GM18505 (cell line): ENCODE measurements at regions not wholly inside any gene's neighbourhood (a gene's known extent, or its start where the extent isn't known, plus 50 kb on each side); places are given as distances from the start of the nearest gene placed in this dataset.

Experiments
- ATAC-seq: cut with Tn5 transposase; IDR thresholded peaks from one replicate; pipeline ENCODE4 v1.9.1; 2021; ENCODE audit not compliant: unreplicated experiment
- POLR2A ChIP-seq: IDR thresholded peaks from 4 replicates; pipeline ENCODE4 v1.6.1; 2011; ENCODE audit warnings: borderline replicate concordance; ENCODE audit not compliant: insufficient read depth, insufficient read length; ENCODE audit errors: extremely low read depth

DNA sequence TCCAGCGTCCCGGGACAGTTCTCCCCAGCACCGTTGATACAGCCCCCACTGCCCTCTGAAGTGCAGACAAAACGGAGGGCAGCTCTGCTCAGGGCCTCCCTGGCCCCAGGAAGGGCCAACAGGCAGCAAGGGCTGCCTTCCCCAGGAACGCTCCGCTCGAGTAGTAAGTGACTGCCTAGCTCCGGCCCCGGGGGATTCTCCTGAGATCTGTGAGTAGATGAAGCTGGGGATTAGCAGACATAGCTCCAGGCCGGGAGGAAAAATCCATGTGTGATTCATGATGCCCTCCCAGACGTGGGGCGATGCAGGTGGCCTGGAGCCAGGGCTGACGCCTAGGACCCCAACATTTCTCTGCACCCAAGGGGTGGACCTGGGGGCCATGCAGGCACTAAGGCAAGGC lies 85.3 kb downstream of the ENGASE start:
- TF ChIP-seq POLR2A: no peak
- no peak for ATAC-seq

DNA sequence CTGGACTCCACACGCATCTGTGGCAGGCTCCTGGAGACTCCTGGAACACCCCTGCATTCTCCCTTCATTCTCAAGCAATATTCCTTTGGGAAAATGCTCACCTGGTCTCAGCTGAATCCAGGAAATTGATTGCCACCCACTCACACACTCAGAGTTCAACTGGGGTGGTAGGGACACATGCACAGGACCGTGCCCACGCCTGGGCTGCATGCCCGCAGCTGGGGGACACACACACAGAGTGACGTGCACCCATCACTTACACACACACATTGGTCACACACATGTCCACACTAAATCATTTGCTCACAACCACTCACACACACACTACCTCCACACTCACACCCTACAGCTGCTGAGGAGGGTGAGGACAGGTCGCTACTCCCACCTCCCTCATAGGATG lies 84.8 kb downstream of the ENGASE start:
- no peak for ATAC-seq
- no peak for TF ChIP-seq POLR2A

DNA sequence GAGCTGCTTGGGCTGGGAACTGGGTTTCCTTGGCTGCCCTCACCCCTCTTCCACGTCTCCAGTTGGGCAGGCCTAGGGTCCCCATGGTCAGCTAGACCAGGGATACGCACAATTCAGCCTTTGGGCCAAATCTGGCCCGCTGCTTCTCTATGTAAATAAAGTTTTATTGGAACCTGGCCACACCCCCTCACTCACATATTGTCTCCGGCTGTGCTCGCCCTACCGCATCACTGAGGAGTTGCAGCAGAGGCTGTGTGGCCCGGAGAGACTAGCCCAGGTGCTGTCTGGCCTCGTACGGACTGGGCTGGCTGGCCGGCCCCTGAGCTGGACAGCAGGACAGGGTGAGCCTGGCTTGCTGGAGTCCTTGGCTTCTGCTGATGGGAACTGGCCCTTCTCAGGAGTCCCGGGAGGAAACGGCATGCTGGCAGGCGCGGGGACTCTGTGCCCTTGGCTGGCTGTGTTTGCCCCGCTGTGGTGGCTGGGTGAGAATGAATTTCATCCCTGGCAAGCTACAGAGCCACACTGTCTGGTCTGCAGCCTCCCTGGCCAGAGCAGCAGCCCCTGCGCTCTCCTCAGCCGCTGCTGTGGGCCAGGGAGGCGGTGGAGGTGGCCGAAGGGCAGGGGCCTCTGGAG lies 82.0 kb downstream of the ENGASE start:
- no peak for TF ChIP-seq POLR2A
- ATAC-seq: no peak

DNA sequence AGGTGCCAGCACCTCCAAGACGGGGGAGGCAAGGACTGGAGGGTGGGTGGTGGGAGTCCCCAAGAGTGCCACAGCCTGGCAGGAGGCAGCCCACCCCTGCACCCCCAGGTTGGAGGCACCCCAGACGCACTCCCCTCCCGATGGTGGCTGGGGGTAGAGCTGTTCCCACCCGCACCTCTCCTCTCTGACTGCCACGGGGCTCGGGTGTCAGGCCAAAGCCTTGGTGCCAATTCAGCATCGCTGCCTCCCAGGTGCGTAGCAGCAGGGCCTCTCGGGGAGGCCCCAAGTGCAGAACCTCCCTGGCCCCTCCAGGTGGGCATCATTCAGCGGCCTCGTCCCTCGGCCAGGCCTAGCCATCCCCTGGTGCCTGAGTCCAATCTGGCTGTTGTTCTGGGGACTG lies 81.1 kb downstream of the ENGASE start:
- TF ChIP-seq POLR2A: no peak
- ATAC-seq: no peak

DNA sequence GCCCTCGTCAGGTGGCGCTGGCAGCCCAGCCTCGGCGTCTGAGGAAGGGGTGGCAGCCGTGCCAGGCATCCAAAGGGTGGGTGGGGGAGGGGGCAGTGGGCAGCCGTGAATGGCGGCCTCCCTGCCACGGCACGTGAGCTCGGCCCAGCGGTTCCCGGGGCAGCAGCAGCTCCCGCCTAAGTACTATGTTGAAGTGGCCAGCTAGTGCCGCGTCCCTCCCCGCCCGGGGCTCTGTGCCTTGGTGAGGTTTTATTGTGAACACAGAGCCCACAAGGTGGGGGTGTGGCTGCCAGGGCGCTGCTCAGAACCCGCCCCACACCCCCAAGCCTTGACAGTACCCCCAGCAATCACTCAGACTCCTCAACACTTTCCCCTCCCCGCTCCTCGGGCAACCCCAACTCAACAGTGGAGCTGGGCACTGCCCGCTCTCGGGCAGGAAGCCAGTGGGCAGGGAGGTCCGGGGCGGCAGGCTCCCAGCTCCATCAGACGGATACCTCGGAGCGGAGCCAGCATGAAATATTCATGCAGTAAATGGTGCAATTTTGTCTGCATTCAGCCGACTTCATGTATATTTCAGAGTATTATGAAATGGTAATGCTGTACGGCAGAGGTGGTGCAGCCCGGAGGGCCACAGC lies 80.4 kb downstream of the ENGASE start:
- ATAC-seq: no peak
- no peak for TF ChIP-seq POLR2A

DNA sequence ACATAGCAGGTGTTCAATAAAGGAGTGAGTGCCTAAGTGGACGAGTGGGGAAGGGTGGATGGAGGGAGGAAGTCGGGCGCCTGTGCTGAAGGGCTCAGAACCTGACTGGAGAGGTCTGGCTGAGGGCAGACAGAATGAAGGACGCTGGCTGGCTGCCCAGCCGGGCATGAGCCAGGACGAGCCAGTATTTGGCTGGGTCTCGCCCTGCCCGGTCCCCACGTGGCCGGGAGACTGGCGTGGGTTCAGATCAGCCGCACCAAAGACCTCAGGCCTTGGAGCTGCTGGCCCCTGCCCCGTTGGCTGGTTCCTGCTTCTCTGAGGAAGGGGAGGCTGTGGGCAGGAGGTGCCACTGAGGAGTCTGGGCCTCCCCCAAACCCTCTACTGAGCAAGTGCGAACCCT lies 79.8 kb downstream of the ENGASE start:
- TF ChIP-seq POLR2A: no peak
- no peak for ATAC-seq

DNA sequence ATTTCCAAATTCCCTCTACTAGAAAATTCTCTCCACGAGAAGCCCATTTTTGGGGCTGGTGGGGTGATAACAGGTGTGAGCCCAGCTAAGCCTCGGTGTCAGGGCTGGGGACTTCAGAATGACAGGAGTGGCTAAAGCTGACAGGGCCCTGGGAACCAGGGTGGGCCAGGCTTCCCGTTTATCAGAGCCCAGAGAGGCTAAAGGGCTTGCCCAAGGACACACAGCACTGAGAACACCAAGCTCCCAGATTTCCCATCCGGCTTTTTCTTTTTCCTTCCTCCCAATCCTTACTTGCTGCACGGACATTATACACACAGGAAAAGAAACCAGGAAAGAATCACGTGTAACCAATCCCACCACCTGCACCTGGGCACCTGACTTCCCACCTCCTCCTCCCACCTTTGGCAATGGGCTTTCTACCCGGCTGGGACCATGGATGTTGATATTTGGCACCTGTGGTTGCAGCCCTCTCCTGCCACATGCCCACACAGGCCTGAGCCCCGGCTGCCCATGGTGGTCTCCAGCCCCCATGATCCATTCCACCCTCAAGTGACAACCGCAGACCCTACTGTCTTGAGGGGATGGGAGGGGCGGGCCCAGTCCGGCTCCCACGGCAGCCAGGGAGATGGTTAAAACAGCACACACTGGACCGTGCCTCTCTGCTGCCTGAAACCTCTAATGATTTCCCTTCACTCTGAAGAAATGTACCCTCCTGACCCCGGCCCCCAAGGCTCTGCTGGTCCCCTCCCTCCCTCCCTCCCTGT lies 78.9 kb downstream of the ENGASE start:
- TF ChIP-seq POLR2A: no peak
- no peak for ATAC-seq

DNA sequence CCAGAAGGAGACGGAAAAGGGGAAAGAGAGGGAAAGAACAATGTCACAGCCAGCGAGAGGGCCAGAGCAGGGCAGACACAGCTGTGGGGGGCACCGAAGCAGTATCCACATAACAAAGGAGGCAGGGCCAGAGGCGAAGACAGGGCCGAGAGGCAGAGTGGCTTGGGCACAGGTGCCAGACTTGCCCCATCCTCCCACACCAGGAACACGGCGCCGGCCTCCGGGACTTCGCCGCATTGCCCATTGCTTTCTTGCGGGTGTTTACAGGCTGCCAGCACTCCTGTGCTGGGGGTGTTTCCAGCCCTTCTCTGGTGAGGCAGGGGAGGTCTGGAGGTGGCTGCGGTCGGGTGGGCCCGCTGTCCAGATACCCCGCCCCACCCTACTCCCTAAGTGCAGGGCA lies 78.0 kb downstream of the ENGASE start:
- ATAC-seq: no peak
- no peak for TF ChIP-seq POLR2A

DNA sequence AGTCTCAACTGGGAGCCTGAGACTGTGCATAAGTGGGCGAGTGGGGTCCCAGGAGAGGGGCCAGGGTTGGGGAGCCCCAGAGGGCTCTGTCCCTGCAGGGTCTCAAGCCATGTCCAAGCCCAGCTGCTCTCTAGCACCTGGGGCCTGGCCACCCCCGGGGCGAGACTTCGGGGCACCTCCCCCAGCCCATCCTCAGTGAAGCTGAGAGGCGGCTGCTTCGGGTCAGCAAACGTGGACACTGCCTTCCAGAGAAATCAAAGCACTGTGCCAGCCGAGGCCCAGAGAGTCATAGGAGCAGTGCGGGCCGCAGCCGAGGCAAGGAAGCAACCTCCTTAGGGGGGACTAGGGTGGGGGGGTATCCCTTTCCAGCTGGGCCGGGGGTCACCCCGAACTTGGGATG lies 77.5 kb downstream of the ENGASE start:
- no peak for ATAC-seq
- no peak for TF ChIP-seq POLR2A

DNA sequence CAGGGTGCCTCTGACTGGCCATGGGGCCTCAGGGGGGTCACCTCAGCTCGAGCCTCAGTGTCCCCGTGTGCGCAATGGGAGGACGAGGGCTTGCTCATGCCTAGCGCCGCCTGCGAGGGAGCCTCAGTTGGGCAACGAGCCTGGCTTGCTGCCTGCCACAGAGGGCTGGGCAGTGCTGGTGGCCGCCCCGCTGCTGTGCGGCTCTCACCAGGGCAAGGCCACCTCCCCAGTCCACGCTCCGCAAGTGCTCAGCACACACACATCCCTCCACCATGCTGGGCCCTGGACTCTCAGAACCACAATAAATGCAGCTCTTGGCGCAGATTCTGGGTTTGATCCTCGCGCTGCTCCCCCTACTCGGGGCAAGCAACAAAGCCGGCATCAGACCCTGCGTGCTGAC lies 76.2 kb downstream of the ENGASE start:
- no peak for TF ChIP-seq POLR2A
- no peak for ATAC-seq

DNA sequence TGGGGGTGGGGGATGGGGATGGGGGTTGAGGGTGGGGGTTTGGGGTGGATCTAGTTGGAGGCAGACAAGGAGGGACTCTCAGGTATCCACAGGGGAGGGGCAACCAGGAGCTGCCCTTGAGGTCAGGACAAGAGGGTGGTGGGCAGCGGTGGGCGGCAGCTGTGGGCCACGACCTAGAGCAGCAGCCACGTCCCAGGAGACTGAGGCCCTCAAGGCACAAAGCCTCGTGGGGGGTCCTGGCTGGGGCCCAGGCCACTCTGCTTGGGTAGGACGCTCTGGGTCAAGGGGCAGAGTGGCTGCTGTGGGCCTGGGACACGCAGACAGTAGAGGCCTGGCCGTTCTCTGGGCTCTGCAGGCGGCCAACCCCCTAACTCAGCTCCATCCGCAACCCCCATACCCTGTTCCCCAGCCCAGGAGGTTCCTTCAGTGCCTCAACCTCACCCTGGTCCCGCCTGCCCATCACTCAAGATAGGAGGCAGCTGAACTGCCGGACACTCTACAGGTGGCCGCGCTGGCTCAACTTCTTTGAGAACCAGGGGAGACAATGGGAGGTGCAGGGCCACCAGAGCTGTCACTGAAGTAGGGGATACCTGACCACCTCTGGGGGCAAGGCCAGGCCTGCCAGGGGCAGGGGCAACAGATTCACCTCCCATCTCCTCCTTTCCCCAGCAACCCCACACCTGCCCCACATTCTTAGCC lies 75.6 kb downstream of the ENGASE start:
- ATAC-seq: no peak
- TF ChIP-seq POLR2A: no peak

DNA sequence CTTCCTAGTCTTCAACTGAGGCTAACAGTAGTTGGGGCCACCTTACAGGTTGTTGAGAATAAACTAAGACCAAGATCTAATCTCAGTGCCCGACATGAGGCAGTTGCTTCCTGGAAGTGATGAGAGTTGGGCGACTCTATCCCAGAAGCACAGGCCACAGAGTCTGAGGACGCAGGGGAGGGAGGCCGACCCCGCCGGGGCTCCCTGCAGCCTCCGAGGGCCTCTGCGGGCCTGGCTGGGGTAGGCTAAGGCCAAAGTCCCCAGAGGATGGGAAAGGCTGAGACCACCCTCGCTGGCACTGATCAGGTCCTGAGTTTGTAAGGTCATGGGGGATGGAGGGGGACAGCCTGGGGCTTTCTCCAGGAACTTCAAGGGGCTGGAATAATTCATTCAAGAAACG lies 74.0 kb downstream of the ENGASE start:
- no peak for TF ChIP-seq POLR2A
- no peak for ATAC-seq

DNA sequence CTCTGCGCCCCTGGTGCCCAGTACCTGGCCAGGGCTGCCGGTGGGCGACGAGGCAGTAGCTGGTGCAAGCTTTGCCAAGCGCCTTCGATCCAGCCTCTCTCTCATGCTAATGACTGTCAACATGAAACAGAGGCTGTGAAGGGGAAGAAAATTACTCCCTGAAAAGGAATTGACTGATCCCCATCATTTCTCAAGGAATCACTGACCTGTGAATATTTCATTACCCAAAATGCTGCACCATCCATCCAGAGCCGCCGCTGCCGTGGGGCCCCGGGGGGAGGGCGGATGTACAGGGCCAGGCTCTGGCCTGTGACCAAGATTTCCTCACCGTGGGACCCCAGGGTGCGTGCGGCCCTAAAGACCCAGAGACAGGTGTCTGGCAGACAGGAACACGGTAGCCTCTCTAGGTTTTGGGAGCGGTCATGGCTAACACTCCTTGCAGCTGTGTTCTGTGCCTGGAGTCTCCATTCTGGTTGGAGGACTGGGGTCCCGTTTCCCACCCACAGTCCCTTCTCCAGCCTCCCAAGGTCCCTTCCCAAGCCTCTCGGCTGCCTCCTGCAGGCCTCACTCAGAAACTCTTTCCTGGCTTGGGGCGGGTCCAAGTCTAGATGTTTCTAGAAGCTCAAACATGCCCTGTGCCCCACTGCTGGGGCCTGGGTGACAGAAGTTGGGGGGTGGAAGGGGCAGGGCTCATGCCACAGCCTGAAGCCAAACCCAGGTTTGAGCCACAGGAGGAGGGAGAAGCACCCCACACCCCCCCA lies 73.3 kb downstream of the ENGASE start:
- no peak for ATAC-seq
- no peak for TF ChIP-seq POLR2A
